ENCODE measurements at regions not wholly inside any gene's neighbourhood (a gene's known extent, or its start where the extent isn't known, plus 50 kb on each side); places are given as distances from the start of the nearest gene placed in this dataset.

GRCh38 chr10:78814407-78814806, 254.4 kb upstream of the ZMIZ1 start:
- H3K4me2 ChIP-seq: no peak overlapping the region
- POLR2A ChIA-PET: no interaction called here
- no peaks in the 10 kb centered on the region for H4K20me1 ChIP-seq (ENCODE audit: insufficient read depth)
- no peak for DNase-seq
- no peaks in the 10 kb centered on the region for H3K9me2 ChIP-seq
- H3K9me3 ChIP-seq: no peaks in the 10 kb centered on the region
- no peaks in the 10 kb centered on the region for H3K27me3 ChIP-seq (ENCODE audit: insufficient read depth)
- WGBS (ENCODE audit: low lambda C conversion rate): 68% methylated on average over 3 of the region's 3 CpGs
- no peaks in the 10 kb centered on the region for H3K79me2 ChIP-seq (ENCODE audit: insufficient read depth)
- CTCF ChIA-PET: no interaction called here
- no peak overlapping the region for H3K4me3 ChIP-seq (ENCODE audit: low read depth in 2 of 2, low read length in 1 of 2)
- H3K36me3 ChIP-seq (replicated peaks in 1 of 2; ENCODE audit: control insufficient read depth in 1 of 2, insufficient read depth in 2 of 2, low read length in 1 of 2): no peaks in the 10 kb centered on the region
- H3K9ac ChIP-seq: no peak overlapping the region
- no peak overlapping the region for H3K27ac ChIP-seq (ENCODE audit: low read depth in 2 of 2, low read length in 1 of 2)
- peaks cover 0 to 4% of the 10 kb centered on the region in 2 experiments; a peak in 1 of 4 replicates for H3K4me1 ChIP-seq (ENCODE audit: control insufficient read depth in 1 of 2, insufficient read depth in 2 of 2, low read depth in 1 of 2, low read length in 1 of 2)
- H2AFZ ChIP-seq (ENCODE audit: low read depth): no peak overlapping the region
- H3F3A ChIP-seq (replicated peaks; ENCODE audit: insufficient read depth): no peaks in the 10 kb centered on the region
- TF ChIP-seq POLR2AphosphoS5 (IDR thresholded peaks at IDR 0.05; ENCODE audit: low read depth, low read length) (no peak), TAF1 (IDR thresholded peaks at IDR 0.05; ENCODE audit: borderline replicate concordance, low read depth, low read length) (no peak), PBX3 (IDR thresholded peaks at IDR 0.05) (no peak), RAD21 (IDR thresholded peaks at IDR 0.05; ENCODE audit: low read length) (no peak), FOXJ3 (CRISPR knock-in tag; IDR thresholded peaks at IDR 0.05) (no peak), NFIC (IDR thresholded peaks at IDR 0.05; ENCODE audit: borderline replicate concordance) (no peak)

GRCh38 chr10:78815702-78816334, 252.9 kb upstream of the ZMIZ1 start:
- H3K9ac ChIP-seq: no peak overlapping the region
- CTCF ChIA-PET: no interaction called here
- H3K4me3 ChIP-seq (ENCODE audit: low read depth in 2 of 2, low read length in 1 of 2): no peak overlapping the region
- H3K27me3 ChIP-seq (ENCODE audit: insufficient read depth): no peaks in the 10 kb centered on the region
- no peak for DNase-seq
- H3K9me3 ChIP-seq: no peaks in the 10 kb centered on the region
- no peak for TF ChIP-seq EZH2phosphoT487 (IDR thresholded peaks at IDR 0.05; ENCODE audit: borderline replicate concordance, low read depth)
- TF ChIP-seq ELF1 (IDR thresholded peaks at IDR 0.05): no peak
- TF ChIP-seq IRF3 (IDR thresholded peaks at IDR 0.05; ENCODE audit: low read depth, low read length): no peak
- TF ChIP-seq, protein P1, sequence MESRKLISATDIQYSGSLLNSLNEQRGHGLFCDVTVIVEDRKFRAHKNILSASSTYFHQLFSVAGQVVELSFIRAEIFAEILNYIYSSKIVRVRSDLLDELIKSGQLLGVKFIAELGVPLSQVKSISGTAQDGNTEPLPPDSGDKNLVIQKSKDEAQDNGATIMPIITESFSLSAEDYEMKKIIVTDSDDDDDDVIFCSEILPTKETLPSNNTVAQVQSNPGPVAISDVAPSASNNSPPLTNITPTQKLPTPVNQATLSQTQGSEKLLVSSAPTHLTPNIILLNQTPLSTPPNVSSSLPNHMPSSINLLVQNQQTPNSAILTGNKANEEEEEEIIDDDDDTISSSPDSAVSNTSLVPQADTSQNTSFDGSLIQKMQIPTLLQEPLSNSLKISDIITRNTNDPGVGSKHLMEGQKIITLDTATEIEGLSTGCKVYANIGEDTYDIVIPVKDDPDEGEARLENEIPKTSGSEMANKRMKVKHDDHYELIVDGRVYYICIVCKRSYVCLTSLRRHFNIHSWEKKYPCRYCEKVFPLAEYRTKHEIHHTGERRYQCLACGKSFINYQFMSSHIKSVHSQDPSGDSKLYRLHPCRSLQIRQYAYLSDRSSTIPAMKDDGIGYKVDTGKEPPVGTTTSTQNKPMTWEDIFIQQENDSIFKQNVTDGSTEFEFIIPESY (IDR thresholded peaks at IDR 0.05; ENCODE audit: borderline replicate concordance, low read depth): no peak
- no peak for TF ChIP-seq NFIC (IDR thresholded peaks at IDR 0.05; ENCODE audit: borderline replicate concordance)
- no peak for TF ChIP-seq TEAD4 (IDR thresholded peaks at IDR 0.05; ENCODE audit: borderline replicate concordance, insufficient read depth)
- TF ChIP-seq RAD21 (IDR thresholded peaks at IDR 0.05; ENCODE audit: low read length): no peak
- no peak for TF ChIP-seq MXI1 (IDR thresholded peaks at IDR 0.05; ENCODE audit: low read depth, low read length)
- no peak for TF ChIP-seq POLR2AphosphoS5 (IDR thresholded peaks at IDR 0.05; ENCODE audit: low read depth, low read length)
- TF ChIP-seq RXRA (IDR thresholded peaks at IDR 0.05; ENCODE audit: borderline replicate concordance, low read depth): no peak
- TF ChIP-seq MAX (IDR thresholded peaks at IDR 0.05; ENCODE audit: low read depth): no peak
- TF ChIP-seq, protein P2, sequence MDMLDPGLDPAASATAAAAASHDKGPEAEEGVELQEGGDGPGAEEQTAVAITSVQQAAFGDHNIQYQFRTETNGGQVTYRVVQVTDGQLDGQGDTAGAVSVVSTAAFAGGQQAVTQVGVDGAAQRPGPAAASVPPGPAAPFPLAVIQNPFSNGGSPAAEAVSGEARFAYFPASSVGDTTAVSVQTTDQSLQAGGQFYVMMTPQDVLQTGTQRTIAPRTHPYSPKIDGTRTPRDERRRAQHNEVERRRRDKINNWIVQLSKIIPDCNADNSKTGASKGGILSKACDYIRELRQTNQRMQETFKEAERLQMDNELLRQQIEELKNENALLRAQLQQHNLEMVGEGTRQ (IDR thresholded peaks at IDR 0.05; ENCODE audit: borderline replicate concordance, low read depth, low read length): no peak
- TF ChIP-seq SIN3A (IDR thresholded peaks at IDR 0.05; ENCODE audit: borderline replicate concordance, low read depth, low read length): no peak
- TF ChIP-seq FOXJ3 (CRISPR knock-in tag; IDR thresholded peaks at IDR 0.05): no peak
- no peak for TF ChIP-seq PBX3 (IDR thresholded peaks at IDR 0.05)
- TF ChIP-seq, protein P3, sequence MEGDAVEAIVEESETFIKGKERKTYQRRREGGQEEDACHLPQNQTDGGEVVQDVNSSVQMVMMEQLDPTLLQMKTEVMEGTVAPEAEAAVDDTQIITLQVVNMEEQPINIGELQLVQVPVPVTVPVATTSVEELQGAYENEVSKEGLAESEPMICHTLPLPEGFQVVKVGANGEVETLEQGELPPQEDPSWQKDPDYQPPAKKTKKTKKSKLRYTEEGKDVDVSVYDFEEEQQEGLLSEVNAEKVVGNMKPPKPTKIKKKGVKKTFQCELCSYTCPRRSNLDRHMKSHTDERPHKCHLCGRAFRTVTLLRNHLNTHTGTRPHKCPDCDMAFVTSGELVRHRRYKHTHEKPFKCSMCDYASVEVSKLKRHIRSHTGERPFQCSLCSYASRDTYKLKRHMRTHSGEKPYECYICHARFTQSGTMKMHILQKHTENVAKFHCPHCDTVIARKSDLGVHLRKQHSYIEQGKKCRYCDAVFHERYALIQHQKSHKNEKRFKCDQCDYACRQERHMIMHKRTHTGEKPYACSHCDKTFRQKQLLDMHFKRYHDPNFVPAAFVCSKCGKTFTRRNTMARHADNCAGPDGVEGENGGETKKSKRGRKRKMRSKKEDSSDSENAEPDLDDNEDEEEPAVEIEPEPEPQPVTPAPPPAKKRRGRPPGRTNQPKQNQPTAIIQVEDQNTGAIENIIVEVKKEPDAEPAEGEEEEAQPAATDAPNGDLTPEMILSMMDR (IDR thresholded peaks at IDR 0.05): no peak
- H3K36me3 ChIP-seq (replicated peaks in 1 of 2; ENCODE audit: control insufficient read depth in 1 of 2, insufficient read depth in 2 of 2, low read length in 1 of 2): no peaks in the 10 kb centered on the region
- WGBS (ENCODE audit: low lambda C conversion rate): 64% methylated on average over 2 of the region's 2 CpGs
- H3K27ac ChIP-seq (ENCODE audit: low read depth in 2 of 2, low read length in 1 of 2): no peak overlapping the region
- POLR2A ChIA-PET: no interaction called here
- no peaks in the 10 kb centered on the region for H3K79me2 ChIP-seq (ENCODE audit: insufficient read depth)
- H4K20me1 ChIP-seq (ENCODE audit: insufficient read depth): no peaks in the 10 kb centered on the region
- H2AFZ ChIP-seq (ENCODE audit: low read depth): no peak overlapping the region
- peaks cover 0 to 8% of the 10 kb centered on the region in 2 experiments; a peak in 1 of 4 replicates for H3K4me1 ChIP-seq (ENCODE audit: control insufficient read depth in 1 of 2, insufficient read depth in 2 of 2, low read depth in 1 of 2, low read length in 1 of 2)
- no peaks in the 10 kb centered on the region for H3F3A ChIP-seq (replicated peaks; ENCODE audit: insufficient read depth)
- H3K4me2 ChIP-seq: no peak overlapping the region
- H3K9me2 ChIP-seq: no peaks in the 10 kb centered on the region
